Ishikawa (cell line): ENCODE measurements at regions not wholly inside any gene's neighbourhood (a gene's known extent, or its start where the extent isn't known, plus 50 kb on each side); places are given as distances from the start of the nearest gene placed in this dataset.

Experiments
- EGR1 ChIP-seq: IDR thresholded peaks from 2 replicates; pipeline ENCODE4 v1.6.1; 2012
- EP300 ChIP-seq: IDR thresholded peaks from 2 replicates; pipeline ENCODE4 v1.6.1; 2012; ENCODE audit warnings: borderline replicate concordance
- MAX ChIP-seq: IDR thresholded peaks from 2 replicates; pipeline ENCODE4 v1.6.1; 2012
- REST ChIP-seq: IDR thresholded peaks from 2 replicates; pipeline ENCODE4 v1.6.1; 2012; ENCODE audit warnings: low read depth, mild to moderate bottlenecking
- TAF1 ChIP-seq: IDR thresholded peaks from 2 replicates; pipeline ENCODE4 v1.6.1; 2012; ENCODE audit warnings: low read depth, mild to moderate bottlenecking
- USF1 ChIP-seq: IDR thresholded peaks from 2 replicates; pipeline ENCODE4 v1.6.1; 2012
- YY1 ChIP-seq: IDR thresholded peaks from 2 replicates; pipeline ENCODE4 v1.6.1; 2012; ENCODE audit warnings: low read depth

GRCh38 chr15:95120595-95120994, 889.2 kb downstream of the MCTP2 start:
- TF ChIP-seq REST (no peak), MAX (no peak), EP300 (no peak), EGR1 (no peak), USF1 (no peak), YY1 (no peak), TAF1 (no peak)
